ENCODE measurements at regions not wholly inside any gene's neighbourhood (a gene's known extent, or its start where the extent isn't known, plus 50 kb on each side); places are given as distances from the start of the nearest gene placed in this dataset.

DNA sequence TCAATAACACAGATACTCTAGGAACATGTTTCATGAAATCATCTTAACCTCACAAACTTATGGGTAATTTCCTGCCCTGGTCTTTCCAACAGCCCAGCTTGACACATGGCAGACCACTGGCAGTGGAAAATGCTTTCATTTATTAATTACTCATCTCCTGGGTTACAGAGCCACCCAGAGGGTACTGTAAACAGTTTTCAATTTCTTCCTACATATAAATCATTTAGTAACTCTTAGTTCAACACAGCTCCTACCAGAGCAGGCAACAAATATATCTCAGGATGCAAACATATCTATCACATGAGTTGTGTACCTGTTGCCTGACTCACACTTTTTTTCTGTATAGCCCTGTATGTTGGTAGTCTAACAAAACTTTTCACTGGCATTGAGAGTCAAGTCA is 99.2 kb upstream of the VRK2 start:
- H2BK120ac ChIP-seq (replicated peaks; ENCODE audit: low read depth, low read length): no peak overlapping the region
- H2BK15ac ChIP-seq (ENCODE audit: low read length): no peak overlapping the region
- no peak overlapping the region for H3K27ac ChIP-seq (ENCODE audit: low read depth, low read length)
- no peak overlapping the region for H3K23ac ChIP-seq (ENCODE audit: insufficient read length)
- no peaks in the 10 kb centered on the region for H3K36me3 ChIP-seq (ENCODE audit: control insufficient read depth in 2 of 4, insufficient read depth in 4 of 4, low read length in 3 of 4)
- H3K4ac ChIP-seq (replicated peaks; ENCODE audit: insufficient read length, low read depth, low read length): no peak overlapping the region
- H4K8ac ChIP-seq (ENCODE audit: extremely low read depth, insufficient read depth, low read length): no peak overlapping the region
- POLR2A ChIA-PET (ENCODE audit: partially characterized antibody): no interaction called here
- H3K56ac ChIP-seq (replicated peaks; ENCODE audit: insufficient read length, low read depth, low read length): no peak overlapping the region
- H2AFZ ChIP-seq (ENCODE audit: low read length): no peak overlapping the region
- no peak overlapping the region for H2BK5ac ChIP-seq (ENCODE audit: low read depth, low read length)
- FAIRE-seq: no peak
- H2BK12ac ChIP-seq (ENCODE audit: low read depth, low read length): no peak overlapping the region
- H3K4me1 ChIP-seq (replicated peaks in 1 of 4; ENCODE audit: control insufficient read depth in 3 of 4, insufficient read depth in 4 of 4, low read length in 3 of 4): no peaks in the 10 kb centered on the region
- H3K18ac ChIP-seq (ENCODE audit: extremely low read depth, low read length): no peak overlapping the region
- H3K23me2 ChIP-seq (ENCODE audit: low read depth, low read length): no peaks in the 10 kb centered on the region
- CTCF ChIA-PET (ENCODE audit: partially characterized antibody): interaction anchor here (0.7 kb wide), 1 partner anchor 45 kb away, joined by 3 read pairs; no protein-coding TSS in a partner anchor
- H4K20me1 ChIP-seq (replicated peaks in 1 of 2; ENCODE audit: control insufficient read depth in 1 of 2, insufficient read depth in 2 of 2, low read length in 2 of 2): no peaks in the 10 kb centered on the region
- no peak overlapping the region for H4K5ac ChIP-seq (ENCODE audit: insufficient read length, low read depth, low read length)
- no peak overlapping the region for H2AK5ac ChIP-seq (ENCODE audit: low read depth, low read length)
- H3K9ac ChIP-seq (replicated peaks in 1 of 4; ENCODE audit: extremely low read depth in 1 of 4, low read depth in 3 of 4, low read length in 3 of 4): no peak overlapping the region
- no peak for DNase-seq (ENCODE audit: low read depth in 1 of 2, low spot score in 2 of 2)
- H3K27me3 ChIP-seq (replicated peaks in 1 of 4; ENCODE audit: control insufficient read depth in 3 of 4, extremely low read depth in 1 of 4, insufficient read depth in 3 of 4, low read length in 3 of 4): no peaks in the 10 kb centered on the region
- H3K79me2 ChIP-seq (ENCODE audit: control insufficient read depth in 1 of 2, insufficient read depth in 2 of 2, low read length in 2 of 2): no peaks in the 10 kb centered on the region
- H3K9me3 ChIP-seq (ENCODE audit: insufficient read depth in 2 of 2, low read depth in 1 of 2, low read length in 1 of 2): no peaks in the 10 kb centered on the region
- H3K14ac ChIP-seq (ENCODE audit: insufficient read length): no peak overlapping the region
- H3K4me2 ChIP-seq (ENCODE audit: insufficient read depth in 1 of 2, low read depth in 2 of 2, low read length in 2 of 2): no peak overlapping the region
- no peak overlapping the region for H2BK20ac ChIP-seq (ENCODE audit: low read length)
- no peaks in the 10 kb centered on the region for H3K79me1 ChIP-seq (ENCODE audit: low read depth, low read length)
- H3K4me3 ChIP-seq (ENCODE audit: extremely low read depth in 1 of 4, insufficient read depth in 2 of 4, low read depth in 3 of 4, low read length in 4 of 4): no peak overlapping the region
- no peak overlapping the region for H4K91ac ChIP-seq (replicated peaks; ENCODE audit: insufficient read length, low read length)
- TF ChIP-seq, protein P1, sequence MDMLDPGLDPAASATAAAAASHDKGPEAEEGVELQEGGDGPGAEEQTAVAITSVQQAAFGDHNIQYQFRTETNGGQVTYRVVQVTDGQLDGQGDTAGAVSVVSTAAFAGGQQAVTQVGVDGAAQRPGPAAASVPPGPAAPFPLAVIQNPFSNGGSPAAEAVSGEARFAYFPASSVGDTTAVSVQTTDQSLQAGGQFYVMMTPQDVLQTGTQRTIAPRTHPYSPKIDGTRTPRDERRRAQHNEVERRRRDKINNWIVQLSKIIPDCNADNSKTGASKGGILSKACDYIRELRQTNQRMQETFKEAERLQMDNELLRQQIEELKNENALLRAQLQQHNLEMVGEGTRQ (IDR thresholded peaks at IDR 0.05; ENCODE audit: low read length): no peak
- TF ChIP-seq CHD1 (IDR thresholded peaks at IDR 0.05; ENCODE audit: low read depth, low read length) (no peak), EGR1 (IDR thresholded peaks at IDR 0.05; ENCODE audit: borderline replicate concordance, low read depth, low read length) (no peak), ATF3 (IDR thresholded peaks at IDR 0.05; ENCODE audit: insufficient read depth, low read depth, low read length) (no peak), RAD21 (IDR thresholded peaks at IDR 0.05 in 1 of 2, conservative IDR thresholded peaks at IDR 0.05 in 1 of 2; ENCODE audit: low read depth in 2 of 2, low read length in 2 of 2) (no peak; a peak in 1 of 4 replicates), CBX5 (IDR thresholded peaks at IDR 0.05; ENCODE audit: low read depth, low read length) (no peak), TEAD4 (IDR thresholded peaks at IDR 0.05; ENCODE audit: low read depth, low read length) (no peak), CTCF (IDR thresholded peaks at IDR 0.05; ENCODE audit: control extremely low read depth in 1 of 3, insufficient read depth in 1 of 3, low read depth in 1 of 3, low read length in 3 of 3) (no peak)
- TF ChIP-seq, protein P2, sequence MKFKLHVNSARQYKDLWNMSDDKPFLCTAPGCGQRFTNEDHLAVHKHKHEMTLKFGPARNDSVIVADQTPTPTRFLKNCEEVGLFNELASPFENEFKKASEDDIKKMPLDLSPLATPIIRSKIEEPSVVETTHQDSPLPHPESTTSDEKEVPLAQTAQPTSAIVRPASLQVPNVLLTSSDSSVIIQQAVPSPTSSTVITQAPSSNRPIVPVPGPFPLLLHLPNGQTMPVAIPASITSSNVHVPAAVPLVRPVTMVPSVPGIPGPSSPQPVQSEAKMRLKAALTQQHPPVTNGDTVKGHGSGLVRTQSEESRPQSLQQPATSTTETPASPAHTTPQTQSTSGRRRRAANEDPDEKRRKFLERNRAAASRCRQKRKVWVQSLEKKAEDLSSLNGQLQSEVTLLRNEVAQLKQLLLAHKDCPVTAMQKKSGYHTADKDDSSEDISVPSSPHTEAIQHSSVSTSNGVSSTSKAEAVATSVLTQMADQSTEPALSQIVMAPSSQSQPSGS (IDR thresholded peaks at IDR 0.05; ENCODE audit: low read length): no peak

All from H1 (cell line).